ENCODE measurements at regions not wholly inside any gene's neighbourhood (a gene's known extent, or its start where the extent isn't known, plus 50 kb on each side); places are given as distances from the start of the nearest gene placed in this dataset.
"Not testable (repeated sequence)": the region's sequence is repeated elsewhere in the genome, so short reads cannot be mapped to it uniquely, and the experiment has no call there.

DNA sequence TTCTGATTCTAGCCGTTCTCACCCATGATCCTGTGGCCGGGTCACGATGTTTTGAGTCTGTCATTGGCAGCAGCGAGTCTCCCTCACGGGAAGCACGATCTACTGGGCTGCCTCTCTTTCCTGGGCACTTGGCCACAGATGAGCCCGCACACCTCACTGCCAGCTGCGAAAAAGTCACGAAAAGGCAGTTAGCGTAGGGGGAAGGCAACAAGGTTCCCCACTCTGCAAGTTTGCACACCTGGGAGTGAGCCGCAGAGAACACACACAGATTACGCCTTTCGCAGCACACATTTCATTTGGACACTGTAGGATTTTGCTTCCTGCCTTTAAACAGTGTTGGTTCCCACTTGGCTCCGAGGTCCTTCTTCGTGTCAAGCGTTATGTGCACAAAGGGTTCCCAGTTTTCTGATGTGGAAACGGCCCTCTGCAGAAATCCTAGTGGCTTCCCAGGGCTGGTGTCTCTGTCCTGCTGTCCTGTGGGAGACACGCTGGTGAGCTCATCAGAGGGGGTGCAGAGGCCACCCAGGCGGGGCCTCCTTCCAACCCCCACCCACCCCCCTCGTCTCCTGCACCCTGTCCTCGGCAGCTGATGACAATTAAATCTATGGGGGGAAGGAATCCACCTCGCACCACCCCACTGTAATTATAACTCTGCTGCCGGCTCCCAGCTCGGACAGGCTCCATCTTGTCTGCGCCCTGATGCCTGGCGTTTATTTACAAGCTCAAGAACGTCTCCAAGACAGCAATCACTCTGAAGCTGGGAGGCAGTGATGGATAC, 157.3 kb upstream of the SALL3 start:
- ATAC-seq (no peak), DNase-seq (no peak)
- intact Hi-C loops (cut with DNase I) = no loop called here

DNA sequence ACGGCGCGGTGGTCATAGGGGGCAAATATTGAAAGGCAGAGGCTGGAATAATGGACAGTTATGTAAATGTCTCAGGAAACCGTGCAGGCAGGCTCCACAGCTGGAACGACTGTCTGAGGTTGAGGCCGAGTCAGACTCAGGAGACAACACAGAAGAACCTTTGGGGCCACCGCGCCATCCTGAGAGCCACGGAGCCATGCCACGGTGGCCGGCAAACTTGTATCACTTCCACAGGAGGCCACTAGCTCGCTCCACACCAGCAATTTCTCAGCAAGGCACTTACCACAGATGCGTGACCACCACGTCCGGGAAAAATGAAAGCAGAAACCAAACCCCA, 156.7 kb upstream of the SALL3 start:
- DNase-seq (no peak), ATAC-seq (no peak)
- intact Hi-C loops (cut with DNase I) = no loop called here

DNA sequence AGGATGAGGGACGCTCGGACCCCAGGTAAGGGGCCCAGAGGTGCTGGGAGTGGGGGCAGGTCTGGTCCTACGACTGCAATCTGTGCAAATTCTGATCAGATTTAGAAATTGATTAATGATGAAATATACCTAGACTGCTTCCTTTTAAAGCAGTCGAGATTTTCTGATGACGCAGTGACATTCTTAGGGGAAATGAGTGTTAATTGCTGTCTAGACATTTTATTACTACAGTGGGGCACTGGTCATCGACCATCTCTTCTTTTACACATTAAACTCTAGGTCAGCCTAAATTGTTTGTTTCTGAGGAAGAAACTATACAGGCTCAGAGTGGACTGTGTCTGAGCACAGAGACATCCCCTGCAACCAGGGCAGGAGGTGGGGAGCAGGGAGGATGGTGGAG, 154.4 kb upstream of the SALL3 start:
- intact Hi-C loops (cut with DNase I) = no loop called here
- DNase-seq (no peak), ATAC-seq (no peak)

DNA sequence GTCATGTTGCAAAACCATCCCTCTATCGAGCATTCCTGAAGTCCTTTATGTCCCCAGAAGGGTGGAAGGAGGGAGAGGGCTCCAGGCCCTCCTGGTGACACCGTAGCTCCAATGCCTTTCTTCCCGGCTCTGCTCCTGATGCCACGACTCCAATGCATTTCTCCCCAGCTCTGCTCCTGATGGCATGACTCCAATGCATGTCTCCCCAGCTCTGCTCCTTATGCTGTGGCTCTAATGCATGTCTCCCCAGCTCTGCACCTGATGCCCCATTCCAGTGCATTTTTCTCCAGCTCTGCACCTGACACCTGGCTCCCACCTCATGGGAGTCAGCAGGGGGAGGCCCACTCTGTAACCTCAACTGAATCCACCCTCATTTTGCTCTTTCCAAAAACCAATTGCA, 153.0 kb upstream of the SALL3 start:
- ATAC-seq = no peak
- DNase-seq = no peak
- intact Hi-C loops (cut with DNase I) = no loop called here

DNA sequence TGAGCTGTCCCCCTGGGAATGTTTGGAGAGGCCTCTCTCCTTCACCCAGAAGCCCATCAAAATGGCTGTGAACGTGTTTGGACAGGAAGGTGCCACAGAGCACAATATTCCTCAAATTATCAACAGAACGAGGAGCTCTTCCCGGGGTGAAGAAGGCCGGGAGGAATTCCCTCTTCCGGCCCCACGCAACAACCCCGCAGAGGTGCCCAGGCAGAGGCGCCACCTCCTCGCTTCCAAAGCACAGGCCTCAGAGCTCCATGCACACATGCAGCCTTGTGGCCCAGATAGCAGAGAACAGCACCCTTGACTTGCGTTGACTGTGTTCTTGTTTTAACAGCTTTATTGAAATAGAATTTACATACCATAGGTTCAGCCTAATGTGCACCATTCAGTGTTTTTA, 152.5 kb upstream of the SALL3 start:
- ATAC-seq (no peak), DNase-seq (no peak)
- intact Hi-C loops (cut with DNase I) = no loop called here

- ATAC-seq (no peak), DNase-seq (no peak)
- intact Hi-C loops (cut with DNase I) = no loop called here
These were observed 151.5 kb upstream of the SALL3 start for GRCh38 chr18:78828131-78828530.

DNA sequence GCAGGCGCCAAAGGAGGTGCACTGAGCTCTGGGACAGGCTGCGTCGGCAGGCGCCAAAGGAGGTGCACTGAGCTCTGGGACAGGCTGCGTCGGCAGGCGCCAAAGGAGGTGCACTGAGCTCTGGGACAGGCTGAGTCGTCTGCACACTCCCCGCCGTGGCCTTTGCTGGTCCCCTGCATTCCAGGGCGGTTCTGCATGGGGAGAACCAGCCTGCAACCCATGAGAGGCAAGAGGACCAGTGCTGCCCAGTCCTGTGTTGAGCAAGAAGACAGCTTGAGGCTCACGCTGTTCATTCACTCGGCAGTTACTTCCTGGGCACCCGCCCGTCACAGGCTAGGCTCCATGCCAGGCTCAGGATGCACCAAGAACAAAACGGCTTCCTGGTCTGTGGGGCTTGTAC, 150.6 kb upstream of the SALL3 start:
- DNase-seq; intact Hi-C loops (cut with DNase I); ATAC-seq: not testable (repeated sequence)

- no peak for DNase-seq
- intact Hi-C loops (cut with DNase I) = no loop called here
- ATAC-seq = no peak
These were observed 149.5 kb upstream of the SALL3 start for GRCh38 chr18:78830161-78830560.

DNA sequence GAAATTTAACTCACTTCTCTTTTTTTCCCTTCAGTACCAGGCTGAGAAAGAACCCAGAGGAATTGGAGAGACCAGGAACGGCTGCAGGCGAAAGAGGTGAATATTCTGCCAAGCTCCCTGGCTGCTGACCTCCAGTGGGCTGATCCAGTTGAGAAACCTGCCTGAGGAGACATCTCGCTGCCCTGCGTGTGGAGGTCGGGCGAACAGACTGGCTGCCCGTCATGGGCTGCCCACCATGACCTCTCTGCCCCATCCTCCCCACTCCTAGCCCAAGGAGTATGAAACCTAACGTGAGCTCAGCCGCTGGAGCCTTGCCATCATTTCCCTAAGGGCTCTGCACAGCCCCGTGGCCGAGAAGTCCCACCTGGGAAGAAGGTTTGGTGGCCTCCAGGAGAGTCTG, 148.8 kb upstream of the SALL3 start:
- intact Hi-C loops (cut with DNase I) = no loop called here
- no peak for ATAC-seq
- no peak for DNase-seq

GRCh38 chr18:78831603-78832002, 148.0 kb upstream of the SALL3 start:
- intact Hi-C loops (cut with DNase I) = no loop called here
- DNase-seq = no peak
- ATAC-seq = no peak

GRCh38 chr18:78833833-78834232, 145.8 kb upstream of the SALL3 start:
- DNase-seq = no peak
- intact Hi-C loops (cut with DNase I) = no loop called here
- ATAC-seq = no peak

- no peak for ATAC-seq
- DNase-seq = no peak
- intact Hi-C loops (cut with DNase I) = no loop called here
These were observed 142.8 kb upstream of the SALL3 start for GRCh38 chr18:78836838-78837237.

- intact Hi-C loops (cut with DNase I) = no loop called here
- DNase-seq (no peak), ATAC-seq (no peak)
These were observed 141.9 kb upstream of the SALL3 start for GRCh38 chr18:78837754-78838153.

DNA sequence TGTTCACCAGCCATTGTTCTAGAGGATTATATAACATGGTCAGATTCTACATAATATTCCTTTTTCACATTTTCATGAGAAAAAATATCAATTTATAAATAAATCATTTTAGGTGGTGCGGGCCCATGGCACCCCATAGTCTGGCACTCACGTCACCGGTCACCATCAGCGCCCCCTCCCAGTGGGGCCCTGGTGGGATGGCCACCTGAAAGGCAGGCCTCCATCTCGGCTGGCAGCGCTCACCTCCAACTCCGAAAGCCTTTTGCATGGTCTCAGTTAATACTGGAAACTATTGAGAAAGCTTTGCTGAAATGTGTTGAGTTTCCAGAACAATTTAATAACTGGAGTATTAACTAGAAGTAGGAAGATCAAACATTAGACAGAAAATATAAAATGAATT, 141.4 kb upstream of the SALL3 start:
- no peak for DNase-seq
- no peak for ATAC-seq

GRCh38 chr18:78849046-78849445, 130.6 kb upstream of the SALL3 start:
- DNase-seq = no peak
- intact Hi-C loops (cut with DNase I) = no loop called here
- ATAC-seq = no peak

More for the DNA sequence above, 141.4 kb upstream of the SALL3 start:
- intact Hi-C loops (cut with DNase I) = no loop called here

- DNase-seq = no peak
- intact Hi-C loops (cut with DNase I) = no loop called here
- no peak for ATAC-seq
These were observed 130.2 kb upstream of the SALL3 start for GRCh38 chr18:78849458-78849857.

DNA sequence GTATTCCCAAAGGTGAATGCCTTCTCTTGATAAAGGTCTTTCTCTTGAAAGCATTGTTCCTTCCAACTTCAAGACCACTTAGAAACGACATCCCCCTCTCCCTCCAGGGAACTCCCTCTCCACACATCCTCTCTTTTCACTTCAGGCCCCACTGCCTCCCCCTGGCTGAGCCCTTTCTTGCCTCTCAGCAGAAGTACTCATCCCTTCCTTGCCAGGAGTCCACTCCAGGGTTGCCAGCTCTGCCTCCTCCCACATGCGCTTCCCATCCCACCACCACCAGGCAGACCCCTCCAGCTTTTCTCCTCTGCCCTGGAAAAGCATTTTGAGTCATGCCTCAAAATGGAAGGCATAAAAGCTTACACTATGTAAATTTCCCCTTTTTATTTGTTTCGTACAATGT, 126.3 kb upstream of the SALL3 start:
- intact Hi-C loops (cut with DNase I) = no loop called here
- ATAC-seq = no peak
- no peak for DNase-seq

DNA sequence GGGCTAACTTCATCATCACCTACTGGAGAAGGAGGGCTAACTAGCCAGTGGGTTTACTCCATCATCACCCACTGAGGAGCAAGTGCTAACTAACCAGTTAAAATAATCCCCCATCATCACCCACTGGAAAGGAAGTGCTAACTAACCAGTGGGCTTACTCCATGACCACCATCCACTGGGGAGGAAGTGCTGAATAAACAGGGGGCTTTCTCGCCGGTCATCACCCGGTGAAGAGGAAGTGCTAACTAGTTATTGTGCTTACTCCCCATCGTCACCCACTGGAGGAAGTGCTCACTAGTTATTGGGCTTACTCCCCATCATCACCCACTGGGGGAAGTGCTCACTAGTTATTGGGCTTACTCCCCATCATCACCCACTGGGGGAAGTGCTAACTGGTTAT, 124.4 kb upstream of the SALL3 start:
- DNase-seq (no peak), ATAC-seq (no peak)
- intact Hi-C loops (cut with DNase I) = no loop called here

DNA sequence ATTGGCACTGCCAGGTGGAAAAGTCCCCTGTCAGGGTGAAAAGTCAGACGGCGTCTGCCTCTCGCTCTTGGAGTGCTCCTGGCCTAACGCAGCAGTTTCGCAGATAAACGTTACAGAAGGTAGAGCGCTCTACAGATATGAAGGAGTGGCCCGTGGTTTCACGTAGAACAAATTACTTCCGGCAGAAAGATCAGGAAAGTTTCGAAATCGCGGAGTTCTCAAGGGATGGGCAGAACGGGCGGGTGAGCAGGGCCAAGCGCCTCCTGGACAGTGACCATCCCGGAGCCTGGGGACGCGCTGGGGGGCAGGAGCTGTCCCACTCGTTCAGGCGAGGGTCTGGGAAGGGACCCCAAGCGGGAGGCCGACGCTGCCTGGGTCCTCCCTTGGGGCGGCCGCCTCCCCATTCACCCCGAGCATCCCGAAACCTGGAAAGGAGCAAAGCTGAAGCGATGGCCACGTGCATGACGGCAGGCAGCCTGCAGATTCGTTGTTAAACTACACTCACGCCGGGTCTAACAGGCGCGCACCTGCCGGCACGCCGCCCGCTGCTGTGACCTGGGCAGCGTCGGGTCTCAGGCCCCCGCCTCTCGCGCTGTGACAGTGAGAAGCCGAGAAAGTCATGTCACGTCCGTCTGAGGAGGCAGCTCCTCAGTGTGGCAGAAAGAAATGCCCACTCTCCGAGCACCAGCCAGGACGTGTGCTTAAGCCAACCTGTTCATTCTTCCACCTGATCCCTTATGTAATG, 122.9 kb upstream of the SALL3 start:
- ATAC-seq = no peak
- intact Hi-C loops (cut with DNase I) = no loop called here
- DNase-seq = no peak

- intact Hi-C loops (cut with DNase I) = no loop called here
- no peak for DNase-seq
- no peak for ATAC-seq
These were observed 122.1 kb upstream of the SALL3 start for GRCh38 chr18:78857314-78858150.
